K562 (cell line): ENCODE measurements at regions not wholly inside any gene's neighbourhood (a gene's known extent, or its start where the extent isn't known, plus 50 kb on each side); places are given as distances from the start of the nearest gene placed in this dataset.
A peak's percentile ranks its signal among the peaks of the same experiment; 100 is the strongest.

Source experiments
- CBFB ChIP-seq: sonication (generic); formaldehyde crosslinking; IDR thresholded peaks from 2 replicates; pipeline ENCODE4 v1.4.0; 2020; ENCODE audit warnings: mild to moderate bottlenecking, missing genetic modification reagents
- EGR1 ChIP-seq: fragments of 450-650 bp; conservative IDR thresholded peaks from 2 replicates; pipeline ENCODE4 v1.6.1; 2017; ENCODE audit warnings: mild to moderate bottlenecking
- ETV5 ChIP-seq: sonication (generic); formaldehyde crosslinking; IDR thresholded peaks from 2 replicates; pipeline ENCODE4 v1.4.0; 2020; ENCODE audit warnings: low read depth, mild to moderate bottlenecking, missing genetic modification reagents
- NCOA2 ChIP-seq, 2 experiments: fragments of 450-650 bp; IDR thresholded peaks; 2 replicates each; pipeline ENCODE4 v1.6.1; 2018; ENCODE audit warnings: mild to moderate bottlenecking in 2 of 2, moderate library complexity in 1 of 2; ENCODE audit not compliant: partially characterized antibody in 2 of 2
- PATZ1 ChIP-seq: fragments of 250-450 bp; sonication (Bioruptor Pico); IDR thresholded peaks from 2 replicates; pipeline ENCODE4 v1.5.0; 2020; ENCODE audit warnings: mild to moderate bottlenecking, borderline replicate concordance
- RAD51 ChIP-seq: fragments of 450-650 bp; IDR thresholded peaks from 2 replicates; pipeline ENCODE4 v1.7.1; 2016; ENCODE audit warnings: low read depth, mild to moderate bottlenecking, borderline replicate concordance
- TCF7L2 ChIP-seq: fragments of 150-350 bp; IDR thresholded peaks from 2 replicates; pipeline ENCODE4 v1.6.1; 2016; ENCODE audit warnings: low read depth, mild to moderate bottlenecking, low read length, moderate library complexity
- ZNF184 ChIP-seq: sonication (generic); formaldehyde crosslinking; IDR thresholded peaks from 2 replicates; pipeline ENCODE4 v1.5.0; 2020; ENCODE audit warnings: missing genetic modification reagents
- ZNF239 ChIP-seq: fragments of 250-450 bp; sonication (Bioruptor Pico); IDR thresholded peaks from 2 replicates; pipeline ENCODE4 v1.4.0; 2020; ENCODE audit warnings: mild to moderate bottlenecking
- ZNF311 ChIP-seq: fragments of 250-450 bp; sonication (Bioruptor Pico); IDR thresholded peaks from 2 replicates; pipeline ENCODE4 v1.4.0; 2020; ENCODE audit warnings: mild to moderate bottlenecking, moderate library complexity
- ZNF316 ChIP-seq: fragments of 450-650 bp; IDR thresholded peaks from 2 replicates; pipeline ENCODE4 v1.6.1; 2016
- ZNF655 ChIP-seq: fragments of 250-450 bp; sonication (Bioruptor Pico); IDR thresholded peaks from 2 replicates; pipeline ENCODE4 v1.5.0; 2021
- ZNF696 ChIP-seq: fragments of 250-450 bp; sonication (Bioruptor Pico); conservative IDR thresholded peaks from 2 replicates; pipeline ENCODE4 v1.4.0; 2020; ENCODE audit warnings: mild to moderate bottlenecking, moderate library complexity
- TF ChIP-seq, protein P1 (sequence below): fragments of 450-650 bp; IDR thresholded peaks from 2 replicates; pipeline ENCODE4 v1.7.1; 2018; ENCODE audit warnings: mild to moderate bottlenecking, low read depth; ENCODE audit not compliant: partially characterized antibody
- TF ChIP-seq, protein P2 (sequence below): fragments of 450-650 bp; IDR thresholded peaks from 2 replicates; pipeline ENCODE4 v1.6.1; 2016; ENCODE audit warnings: mild to moderate bottlenecking
- TF ChIP-seq, protein P3 (sequence below), 2 experiments: fragments of 450-650 bp; IDR thresholded peaks; 2 replicates each; pipeline ENCODE4 v1.6.1; 2018; ENCODE audit warnings: mild to moderate bottlenecking in 2 of 2, low read depth in 1 of 2; ENCODE audit not compliant: partially characterized antibody in 2 of 2

GRCh38 chr12:70052931-70053497 is 190.2 kb upstream of the CNOT2 start (continued):
- TF ChIP-seq NCOA2 (IDR thresholded peaks at IDR 0.05; ENCODE audit: partially characterized antibody in 2 of 2) (no peak), RAD51 (no peak), PATZ1 (CRISPR knock-in tag) (no peak), ZNF239 (CRISPR knock-in tag) (peak; percentile 35; the same call in 1 of the 2 replicates), ZNF696 (no peak), CBFB (CRISPR knock-in tag) (no peak), TCF7L2 (no peak), EGR1 (no peak), ZNF311 (CRISPR knock-in tag) (no peak), ETV5 (CRISPR knock-in tag) (no peak), ZNF316 (peak; percentile 92), ZNF184 (CRISPR knock-in tag) (no peak), ZNF655 (CRISPR knock-in tag) (no peak)
- TF ChIP-seq, protein P1, sequence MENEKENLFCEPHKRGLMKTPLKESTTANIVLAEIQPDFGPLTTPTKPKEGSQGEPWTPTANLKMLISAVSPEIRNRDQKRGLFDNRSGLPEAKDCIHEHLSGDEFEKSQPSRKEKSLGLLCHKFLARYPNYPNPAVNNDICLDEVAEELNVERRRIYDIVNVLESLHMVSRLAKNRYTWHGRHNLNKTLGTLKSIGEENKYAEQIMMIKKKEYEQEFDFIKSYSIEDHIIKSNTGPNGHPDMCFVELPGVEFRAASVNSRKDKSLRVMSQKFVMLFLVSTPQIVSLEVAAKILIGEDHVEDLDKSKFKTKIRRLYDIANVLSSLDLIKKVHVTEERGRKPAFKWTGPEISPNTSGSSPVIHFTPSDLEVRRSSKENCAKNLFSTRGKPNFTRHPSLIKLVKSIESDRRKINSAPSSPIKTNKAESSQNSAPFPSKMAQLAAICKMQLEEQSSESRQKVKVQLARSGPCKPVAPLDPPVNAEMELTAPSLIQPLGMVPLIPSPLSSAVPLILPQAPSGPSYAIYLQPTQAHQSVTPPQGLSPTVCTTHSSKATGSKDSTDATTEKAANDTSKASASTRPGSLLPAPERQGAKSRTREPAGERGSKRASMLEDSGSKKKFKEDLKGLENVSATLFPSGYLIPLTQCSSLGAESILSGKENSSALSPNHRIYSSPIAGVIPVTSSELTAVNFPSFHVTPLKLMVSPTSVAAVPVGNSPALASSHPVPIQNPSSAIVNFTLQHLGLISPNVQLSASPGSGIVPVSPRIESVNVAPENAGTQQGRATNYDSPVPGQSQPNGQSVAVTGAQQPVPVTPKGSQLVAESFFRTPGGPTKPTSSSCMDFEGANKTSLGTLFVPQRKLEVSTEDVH = no peak
- TF ChIP-seq, protein P2, sequence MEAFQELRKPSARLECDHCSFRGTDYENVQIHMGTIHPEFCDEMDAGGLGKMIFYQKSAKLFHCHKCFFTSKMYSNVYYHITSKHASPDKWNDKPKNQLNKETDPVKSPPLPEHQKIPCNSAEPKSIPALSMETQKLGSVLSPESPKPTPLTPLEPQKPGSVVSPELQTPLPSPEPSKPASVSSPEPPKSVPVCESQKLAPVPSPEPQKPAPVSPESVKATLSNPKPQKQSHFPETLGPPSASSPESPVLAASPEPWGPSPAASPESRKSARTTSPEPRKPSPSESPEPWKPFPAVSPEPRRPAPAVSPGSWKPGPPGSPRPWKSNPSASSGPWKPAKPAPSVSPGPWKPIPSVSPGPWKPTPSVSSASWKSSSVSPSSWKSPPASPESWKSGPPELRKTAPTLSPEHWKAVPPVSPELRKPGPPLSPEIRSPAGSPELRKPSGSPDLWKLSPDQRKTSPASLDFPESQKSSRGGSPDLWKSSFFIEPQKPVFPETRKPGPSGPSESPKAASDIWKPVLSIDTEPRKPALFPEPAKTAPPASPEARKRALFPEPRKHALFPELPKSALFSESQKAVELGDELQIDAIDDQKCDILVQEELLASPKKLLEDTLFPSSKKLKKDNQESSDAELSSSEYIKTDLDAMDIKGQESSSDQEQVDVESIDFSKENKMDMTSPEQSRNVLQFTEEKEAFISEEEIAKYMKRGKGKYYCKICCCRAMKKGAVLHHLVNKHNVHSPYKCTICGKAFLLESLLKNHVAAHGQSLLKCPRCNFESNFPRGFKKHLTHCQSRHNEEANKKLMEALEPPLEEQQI = peak; percentile 82
- TF ChIP-seq, protein P3, sequence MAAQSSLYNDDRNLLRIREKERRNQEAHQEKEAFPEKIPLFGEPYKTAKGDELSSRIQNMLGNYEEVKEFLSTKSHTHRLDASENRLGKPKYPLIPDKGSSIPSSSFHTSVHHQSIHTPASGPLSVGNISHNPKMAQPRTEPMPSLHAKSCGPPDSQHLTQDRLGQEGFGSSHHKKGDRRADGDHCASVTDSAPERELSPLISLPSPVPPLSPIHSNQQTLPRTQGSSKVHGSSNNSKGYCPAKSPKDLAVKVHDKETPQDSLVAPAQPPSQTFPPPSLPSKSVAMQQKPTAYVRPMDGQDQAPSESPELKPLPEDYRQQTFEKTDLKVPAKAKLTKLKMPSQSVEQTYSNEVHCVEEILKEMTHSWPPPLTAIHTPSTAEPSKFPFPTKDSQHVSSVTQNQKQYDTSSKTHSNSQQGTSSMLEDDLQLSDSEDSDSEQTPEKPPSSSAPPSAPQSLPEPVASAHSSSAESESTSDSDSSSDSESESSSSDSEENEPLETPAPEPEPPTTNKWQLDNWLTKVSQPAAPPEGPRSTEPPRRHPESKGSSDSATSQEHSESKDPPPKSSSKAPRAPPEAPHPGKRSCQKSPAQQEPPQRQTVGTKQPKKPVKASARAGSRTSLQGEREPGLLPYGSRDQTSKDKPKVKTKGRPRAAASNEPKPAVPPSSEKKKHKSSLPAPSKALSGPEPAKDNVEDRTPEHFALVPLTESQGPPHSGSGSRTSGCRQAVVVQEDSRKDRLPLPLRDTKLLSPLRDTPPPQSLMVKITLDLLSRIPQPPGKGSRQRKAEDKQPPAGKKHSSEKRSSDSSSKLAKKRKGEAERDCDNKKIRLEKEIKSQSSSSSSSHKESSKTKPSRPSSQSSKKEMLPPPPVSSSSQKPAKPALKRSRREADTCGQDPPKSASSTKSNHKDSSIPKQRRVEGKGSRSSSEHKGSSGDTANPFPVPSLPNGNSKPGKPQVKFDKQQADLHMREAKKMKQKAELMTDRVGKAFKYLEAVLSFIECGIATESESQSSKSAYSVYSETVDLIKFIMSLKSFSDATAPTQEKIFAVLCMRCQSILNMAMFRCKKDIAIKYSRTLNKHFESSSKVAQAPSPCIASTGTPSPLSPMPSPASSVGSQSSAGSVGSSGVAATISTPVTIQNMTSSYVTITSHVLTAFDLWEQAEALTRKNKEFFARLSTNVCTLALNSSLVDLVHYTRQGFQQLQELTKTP (IDR thresholded peaks at IDR 0.05; ENCODE audit: low read depth in 1 of 2, partially characterized antibody in 2 of 2) = peak; percentile 44 to 62
